H54 (cell line): ENCODE measurements at regions not wholly inside any gene's neighbourhood (a gene's known extent, or its start where the extent isn't known, plus 50 kb on each side); places are given as distances from the start of the nearest gene placed in this dataset.

ENCODE experiments used
- DNase-seq: peaks from one replicate; pipeline ENCODE4 v3.0.0; 2011; ENCODE audit warnings: low spot score, mixed read lengths; ENCODE audit not compliant: insufficient read length
- FAIRE-seq: peaks from 3 replicates; lab custom pipeline; 2011; peaks lifted over from hg19 to GRCh38; lab: Jason Lieb, UNC
- POLR2A ChIP-seq: IDR thresholded peaks from 2 replicates; pipeline ENCODE4 v1.6.1; 2011; ENCODE audit warnings: low read depth, mild to moderate bottlenecking, low read length

GRCh38 chr11:130787973-130788570, 128.2 kb downstream of the SNX19 start:
- TF ChIP-seq POLR2A, result no peak
- FAIRE-seq (no peak), DNase-seq (no peak)

- no peak for DNase-seq
- FAIRE-seq, result no peak
- TF ChIP-seq POLR2A, result no peak
Observed at GRCh38 chr11:130789056-130789640, 127.1 kb downstream of the SNX19 start.

DNA sequence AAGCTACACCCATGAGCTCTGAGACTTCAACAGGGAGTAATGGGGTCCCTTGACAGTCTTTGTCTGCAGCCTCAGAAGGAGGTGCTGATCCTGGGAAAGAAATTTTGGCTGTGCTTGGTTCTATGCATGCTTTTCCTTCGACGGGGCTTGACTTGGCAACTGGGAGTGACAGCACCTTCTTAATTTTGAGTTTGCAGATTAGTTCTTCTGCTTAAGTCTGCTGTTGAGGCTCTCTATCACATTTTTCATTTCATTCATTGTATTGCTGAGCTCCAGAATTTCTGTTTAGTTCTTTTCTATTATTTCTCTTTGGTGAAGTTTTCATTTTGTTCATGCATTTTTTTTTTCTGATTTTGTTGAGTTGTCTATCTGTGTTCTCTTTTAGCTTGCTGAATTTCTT, 125.6 kb downstream of the SNX19 start:
- no peak for TF ChIP-seq POLR2A
- DNase-seq (no peak), FAIRE-seq (no peak)

- DNase-seq (no peak), FAIRE-seq (no peak)
- TF ChIP-seq POLR2A, result no peak
Observed at GRCh38 chr11:130792772-130793171, 123.5 kb downstream of the SNX19 start.

- DNase-seq (no peak), FAIRE-seq (no peak)
- TF ChIP-seq POLR2A, result no peak
Observed at GRCh38 chr11:130796828-130797227, 119.5 kb downstream of the SNX19 start.

DNA sequence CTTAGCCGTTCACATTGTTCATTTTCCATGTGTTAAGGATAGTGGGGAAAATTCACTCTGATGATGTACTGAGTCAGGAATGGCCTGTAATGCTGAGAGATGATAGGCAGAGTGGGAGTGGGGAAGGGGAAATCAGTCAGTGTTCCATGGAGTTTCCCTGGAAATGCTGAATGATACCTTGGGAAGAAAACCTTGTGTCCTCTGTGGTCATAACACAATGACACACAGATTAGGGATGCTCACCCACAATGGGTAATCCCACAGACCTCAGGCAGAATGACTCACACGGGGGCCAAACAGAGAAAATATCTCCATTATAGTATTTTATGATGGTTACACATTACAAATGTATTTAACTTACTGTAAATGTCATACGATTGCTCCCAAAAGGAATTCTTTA, 118.0 kb downstream of the SNX19 start:
- no peak for DNase-seq
- no peak for TF ChIP-seq POLR2A
- peak; percentile 48 for FAIRE-seq

DNA sequence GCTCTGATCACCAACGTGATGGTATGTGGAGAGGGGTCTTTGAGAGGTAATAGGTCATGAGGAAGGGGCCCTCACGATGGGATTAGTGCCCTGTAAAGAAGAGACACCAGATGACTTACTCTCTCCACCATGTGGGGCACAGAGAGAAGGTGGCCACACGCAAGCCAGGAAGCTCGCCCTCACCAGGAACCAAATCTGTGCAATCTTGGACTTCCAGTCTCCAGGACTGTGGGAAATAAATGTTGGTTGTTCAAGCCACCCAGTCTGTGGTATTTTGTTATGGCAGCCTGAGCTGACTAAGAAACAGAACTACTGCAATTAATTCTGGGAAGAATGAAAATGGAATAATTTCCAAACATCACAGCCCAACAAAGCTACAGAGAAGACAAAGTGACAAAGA, 117.5 kb downstream of the SNX19 start:
- FAIRE-seq (no peak), DNase-seq (no peak)
- no peak for TF ChIP-seq POLR2A

GRCh38 chr11:130801333-130802122, 114.8 kb downstream of the SNX19 start:
- FAIRE-seq (peak; percentile 15), DNase-seq (no peak)
- no peak for TF ChIP-seq POLR2A

DNA sequence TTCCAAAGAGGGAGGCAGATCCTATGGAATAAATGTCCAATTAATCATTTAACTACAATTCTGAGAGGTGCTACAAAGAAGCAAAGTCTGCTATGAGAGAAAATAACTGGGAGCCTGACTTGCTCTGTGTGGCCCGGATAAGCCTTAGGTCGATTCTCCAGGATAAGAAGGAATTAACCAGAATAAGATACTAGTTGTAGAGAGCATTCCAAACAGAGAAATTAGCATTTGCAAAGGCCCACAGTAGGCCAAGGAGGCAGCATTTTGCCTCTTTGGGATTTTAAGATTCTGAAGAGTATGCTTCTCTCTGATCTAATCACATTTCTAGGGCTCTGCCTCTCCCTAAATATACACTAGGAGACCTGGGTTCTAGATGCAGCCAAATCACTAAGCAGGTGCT, 113.7 kb downstream of the SNX19 start:
- FAIRE-seq (no peak), DNase-seq (no peak)
- TF ChIP-seq POLR2A, result no peak

DNA sequence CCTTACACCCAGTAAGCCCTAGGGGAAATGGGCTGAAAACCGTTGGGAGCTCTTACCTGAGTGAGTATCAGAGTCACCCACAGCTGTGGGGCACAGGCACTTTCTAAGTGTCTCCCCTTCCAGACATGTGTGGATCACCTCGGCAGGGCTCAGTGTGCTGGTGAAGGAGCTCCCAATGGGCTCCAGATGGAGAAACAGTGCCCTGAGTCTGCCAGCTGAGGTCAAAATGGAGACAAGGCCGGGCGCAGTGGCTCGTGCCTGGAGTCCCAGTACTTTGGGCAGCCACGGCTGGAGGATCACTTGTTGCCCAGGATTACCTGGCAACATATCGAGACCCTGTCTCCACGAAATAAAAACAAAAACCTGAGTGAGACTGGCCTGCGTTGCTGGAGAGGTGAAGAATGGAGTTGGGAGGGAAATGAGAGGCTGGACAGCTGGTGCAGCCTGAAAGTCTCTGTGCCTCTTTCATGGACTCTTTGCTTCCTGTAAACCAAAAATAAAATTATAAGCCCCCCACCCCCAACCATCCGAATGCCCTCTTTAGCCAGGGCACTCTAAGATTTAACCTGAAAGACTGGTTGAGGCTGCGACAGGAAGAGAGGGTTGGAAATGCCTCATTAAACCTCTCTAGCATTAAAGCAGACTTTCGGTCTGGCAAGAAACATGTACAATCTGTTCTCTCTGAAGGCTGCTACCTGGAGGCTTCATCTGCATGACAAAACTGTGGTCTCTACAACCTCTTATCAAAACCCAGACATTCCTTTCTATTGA, 111.8 kb downstream of the SNX19 start:
- FAIRE-seq (no peak), DNase-seq (no peak)
- no peak for TF ChIP-seq POLR2A

GRCh38 chr11:130806746-130807145, 109.5 kb downstream of the SNX19 start:
- FAIRE-seq (no peak), DNase-seq (no peak)
- TF ChIP-seq POLR2A, result no peak

- DNase-seq, result no peak
- TF ChIP-seq POLR2A, result no peak
- FAIRE-seq, result no peak
Observed at GRCh38 chr11:130808541-130808940, 107.7 kb downstream of the SNX19 start.

- DNase-seq (no peak), FAIRE-seq (no peak)
- TF ChIP-seq POLR2A, result no peak
Observed at GRCh38 chr11:130813196-130813595, 103.1 kb downstream of the SNX19 start.

DNA sequence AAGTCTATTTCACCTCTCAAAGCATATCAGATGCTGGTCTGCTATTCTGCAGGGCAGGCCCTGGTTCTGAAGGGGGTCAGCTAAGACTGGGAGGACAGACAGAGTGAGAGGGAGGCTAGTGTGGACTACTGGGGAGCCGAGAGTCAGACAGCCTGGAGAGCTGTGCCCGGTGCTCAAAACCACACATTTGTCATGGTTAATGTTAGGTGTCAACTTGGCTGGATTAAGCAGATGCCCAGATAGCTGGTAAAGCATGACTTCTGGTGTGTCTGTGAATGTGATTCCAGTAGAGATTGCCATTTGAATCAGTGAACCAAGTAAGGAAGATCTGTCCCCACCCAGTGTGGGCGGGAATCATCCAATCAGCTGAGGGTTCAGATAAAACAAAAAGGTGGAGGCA, 102.6 kb downstream of the SNX19 start:
- TF ChIP-seq POLR2A, result no peak
- FAIRE-seq (no peak), DNase-seq (no peak)
